Gastroesophageal sphincter (tissue), 3 donors: ENCODE measurements at regions not wholly inside any gene's neighbourhood (a gene's known extent, or its start where the extent isn't known, plus 50 kb on each side); places are given as distances from the start of the nearest gene placed in this dataset.

ENCODE experiments used
- CTCF ChIP-seq, 4 experiments: fragments of 200-600 bp in 2 of 4; fragments of 450-650 bp in 2 of 4; sonication (generic) in 1 of 4; IDR thresholded peaks; one replicate each; pipeline ENCODE4 v1.5.1; 2017 to 2019; ENCODE audit warnings: antibody characterized with exemption in 4 of 4, mild to moderate bottlenecking in 2 of 4, moderate library complexity in 2 of 4
- EP300 ChIP-seq: sonication (generic); formaldehyde crosslinking; IDR thresholded peaks from one replicate; pipeline ENCODE4 v1.6.1; 2017; ENCODE audit warnings: antibody characterized with exemption, mild to moderate bottlenecking
- POLR2A ChIP-seq, 2 donors: fragments of 450-650 bp; IDR thresholded peaks; one replicate each; pipeline ENCODE4 v1.6.1; 2017; ENCODE audit warnings: antibody characterized with exemption in 2 of 2, mild to moderate bottlenecking in 2 of 2, moderate library complexity in 1 of 2

- TF ChIP-seq CTCF (IDR thresholded peaks at IDR 0.05) (no peak), POLR2A (IDR thresholded peaks at IDR 0.05) (no peak), EP300 (no peak)
Observed at GRCh38 chr14:84591827-84592445, 938.0 kb upstream of the FLRT2 start.
